Endothelial cell of umbilical vein (primary cell): ENCODE measurements at regions not wholly inside any gene's neighbourhood (a gene's known extent, or its start where the extent isn't known, plus 50 kb on each side); places are given as distances from the start of the nearest gene placed in this dataset.
A peak's percentile ranks its signal among the peaks of the same experiment; 100 is the strongest.
"Not testable (repeated sequence)": the region's sequence is repeated elsewhere in the genome, so short reads cannot be mapped to it uniquely, and the experiment has no call there.

ENCODE experiments used
- BruUV-seq: library from RNA; stranded (reverse); fragments of 400-500 nt; replicated peaks from 2 replicates; lab custom pipeline; 2021; lab: Mats Ljungman, UMichigan
- CTCF ChIA-PET: fragments of 300-600, 350-600 bp; sonication (Branson Sonifier 250); formaldehyde crosslinking; loops from one replicate; lab custom pipeline; 2021; ENCODE audit warnings: antibody characterized with exemption, inconsistent platforms; lab: Charles Lee
- POLR2A ChIA-PET: fragments of 300-600, 350-600 bp; sonication (Branson Sonifier 250); formaldehyde crosslinking; loops from one replicate; lab custom pipeline; 2021; ENCODE audit warnings: antibody characterized with exemption, inconsistent platforms; lab: Charles Lee
- DNase-seq: peaks from one replicate; pipeline ENCODE4 v3.0.0-alpha.2; 2011; ENCODE audit warnings: low read depth, low spot score
- FAIRE-seq: peaks from 2 replicates; lab custom pipeline; 2011; peaks lifted over from hg19 to GRCh38; lab: Jason Lieb, UNC
- H2AFZ ChIP-seq: 2 replicates; pipeline ENCODE4 v1.6.0; 2012; ENCODE audit warnings: low read depth, low read length, control low read depth, inconsistent platforms
- H3K27ac ChIP-seq: 2 replicates; pipeline ENCODE4 v1.5.1; 2011; ENCODE audit warnings: low read depth, mild to moderate bottlenecking, control low read depth, low read length, moderate library complexity; ENCODE audit not compliant: insufficient read depth
- H3K27me3 ChIP-seq, 2 experiments: 2 replicates each; pipeline versions ENCODE4 v1.6.0 to v1.6.1; 2011; ENCODE audit warnings: low read length in 2 of 2, mixed read lengths in 1 of 2; ENCODE audit not compliant: control insufficient read depth in 2 of 2, insufficient read depth in 2 of 2
- H3K36me3 ChIP-seq, 2 experiments: 2 replicates in 1 of 2; 3 replicates in 1 of 2; pipeline ENCODE4 v1.5.1; 2011; ENCODE audit warnings: low read length in 2 of 2, mild to moderate bottlenecking in 1 of 2, moderate library complexity in 1 of 2; ENCODE audit not compliant: control insufficient read depth in 2 of 2, insufficient read depth in 2 of 2; ENCODE audit errors: extremely low read depth in 1 of 2
- H3K4me1 ChIP-seq: 3 replicates; pipeline ENCODE4 v1.5.1; 2011; ENCODE audit warnings: mild to moderate bottlenecking, low read length; ENCODE audit not compliant: control insufficient read depth, insufficient read depth; ENCODE audit errors: extremely low read depth
- H3K4me2 ChIP-seq: 2 replicates; pipeline ENCODE4 v1.6.1; 2011; ENCODE audit warnings: low read length, control low read depth, mixed read lengths; ENCODE audit not compliant: insufficient read depth
- H3K4me3 ChIP-seq, 3 experiments: fragments of 200-600 bp in 1 of 3; sonication (generic), shearing (Covaris generic) in 1 of 3; replicated peaks in 1 of 3; 2 replicates each; pipeline ENCODE4 v1.5.1; 2011 to 2016; ENCODE audit warnings: control low read depth in 3 of 3, low read length in 3 of 3, mild to moderate bottlenecking in 2 of 3, inconsistent platforms in 1 of 3, low read depth in 1 of 3, moderate library complexity in 1 of 3; ENCODE audit not compliant: insufficient read depth in 1 of 3
- H3K79me2 ChIP-seq: 2 replicates; pipeline ENCODE4 v1.6.0; 2012; ENCODE audit warnings: low read length, inconsistent platforms; ENCODE audit not compliant: control insufficient read depth, insufficient read depth
- H3K9ac ChIP-seq: replicated peaks from 2 replicates; pipeline ENCODE3; 2011; ENCODE audit warnings: low read length, control low read depth; ENCODE audit not compliant: insufficient read depth; ENCODE audit errors: extremely low read depth
- H3K9me1 ChIP-seq: replicated peaks from 3 replicates; pipeline ENCODE4 v1.6.0; 2011; ENCODE audit warnings: mild to moderate bottlenecking, low read length; ENCODE audit not compliant: control insufficient read depth, insufficient read depth; ENCODE audit errors: extremely low read depth
- H3K9me3 ChIP-seq: replicated peaks from 2 replicates; pipeline ENCODE4 v1.5.1; 2012; ENCODE audit warnings: low read length, inconsistent platforms; ENCODE audit not compliant: control insufficient read depth, insufficient read depth
- H4K20me1 ChIP-seq: replicated peaks from 2 replicates; pipeline ENCODE3; 2011; ENCODE audit warnings: mild to moderate bottlenecking, low read length; ENCODE audit not compliant: control insufficient read depth, insufficient read depth; ENCODE audit errors: extremely low read depth
- dilution Hi-C: fragments of 300-500 bp; cut with MboI; formaldehyde crosslinking; loops from one replicate; pipeline ENCODE4 v1.15.0; 2019; ENCODE audit warnings: low sequenced_read_pairs; ENCODE audit not compliant: extremely low pct_ligation_motif_present
- intact Hi-C: fragments of 100-400 bp; cut with micrococcal nuclease; formaldehyde crosslinking; loops from one replicate; pipeline ENCODE4 v1.10.0; 2022
- TF ChIP-seq, protein P1 (sequence below), 2 donors: IDR thresholded peaks; 1 replicate in 1 of 2; 2 replicates in 1 of 2; pipeline ENCODE4 v1.5.1; 2011; ENCODE audit warnings: low read length in 2 of 2, mild to moderate bottlenecking in 2 of 2, moderate library complexity in 2 of 2, control low read depth in 1 of 2, inconsistent platforms in 1 of 2, low read depth in 1 of 2; ENCODE audit not compliant: insufficient read depth in 1 of 2; ENCODE audit errors: extremely low read depth in 1 of 2

DNA sequence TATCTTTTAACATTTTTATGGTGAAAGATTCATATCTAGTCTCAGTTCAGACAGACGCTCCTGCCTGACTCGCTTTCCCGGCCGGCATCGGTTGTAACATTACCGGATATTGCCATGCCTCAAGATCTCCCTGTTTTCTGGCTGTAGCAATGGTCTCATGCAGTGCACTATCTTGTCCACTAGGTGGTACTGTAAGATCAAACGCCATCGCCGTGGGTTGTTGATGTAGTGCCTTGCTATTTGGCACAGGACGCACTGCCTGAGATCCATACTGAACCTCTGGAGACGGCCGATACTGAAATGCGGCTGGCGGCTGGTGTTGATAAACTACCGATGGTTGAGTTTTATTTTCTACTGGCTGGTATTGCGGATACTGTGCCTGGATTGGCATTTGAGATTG lies 75.9 kb upstream of the ZNF195 start:
- H3K9me3 ChIP-seq, H4K20me1 ChIP-seq, BruUV-seq, H3K9me1 ChIP-seq, H3K9ac ChIP-seq, POLR2A ChIA-PET, H2AFZ ChIP-seq, H3K79me2 ChIP-seq, H3K4me3 ChIP-seq, H3K4me2 ChIP-seq, FAIRE-seq, H3K4me1 ChIP-seq, H3K27ac ChIP-seq, H3K36me3 ChIP-seq, dilution Hi-C loops, CTCF ChIA-PET: not testable (repeated sequence)
- DNase-seq: peak; percentile 70
- intact Hi-C loops: loop anchor here (1.0 to 2.0 kb wide), 2 partner anchors 126 to 154 kb away; no protein-coding TSS in a partner anchor
- TF ChIP-seq, protein P1, sequence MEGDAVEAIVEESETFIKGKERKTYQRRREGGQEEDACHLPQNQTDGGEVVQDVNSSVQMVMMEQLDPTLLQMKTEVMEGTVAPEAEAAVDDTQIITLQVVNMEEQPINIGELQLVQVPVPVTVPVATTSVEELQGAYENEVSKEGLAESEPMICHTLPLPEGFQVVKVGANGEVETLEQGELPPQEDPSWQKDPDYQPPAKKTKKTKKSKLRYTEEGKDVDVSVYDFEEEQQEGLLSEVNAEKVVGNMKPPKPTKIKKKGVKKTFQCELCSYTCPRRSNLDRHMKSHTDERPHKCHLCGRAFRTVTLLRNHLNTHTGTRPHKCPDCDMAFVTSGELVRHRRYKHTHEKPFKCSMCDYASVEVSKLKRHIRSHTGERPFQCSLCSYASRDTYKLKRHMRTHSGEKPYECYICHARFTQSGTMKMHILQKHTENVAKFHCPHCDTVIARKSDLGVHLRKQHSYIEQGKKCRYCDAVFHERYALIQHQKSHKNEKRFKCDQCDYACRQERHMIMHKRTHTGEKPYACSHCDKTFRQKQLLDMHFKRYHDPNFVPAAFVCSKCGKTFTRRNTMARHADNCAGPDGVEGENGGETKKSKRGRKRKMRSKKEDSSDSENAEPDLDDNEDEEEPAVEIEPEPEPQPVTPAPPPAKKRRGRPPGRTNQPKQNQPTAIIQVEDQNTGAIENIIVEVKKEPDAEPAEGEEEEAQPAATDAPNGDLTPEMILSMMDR (IDR thresholded peaks at IDR 0.05; ENCODE audit: extremely low read depth in 1 of 2, insufficient read depth in 1 of 2, low read depth in 1 of 2, low read length in 2 of 2): peak; percentile 47 to 49
- peaks cover 4 to 16% of the 10 kb centered on the region in 2 experiments for H3K27me3 ChIP-seq

GRCh38 chr11:3453596-3454256 lies 74.8 kb upstream of the ZNF195 start:
- intact Hi-C loops: loop anchor here (1.0 to 2.0 kb wide), 2 partner anchors 127 to 156 kb away; no protein-coding TSS in a partner anchor
- H3K79me2 ChIP-seq, H3K4me1 ChIP-seq, H2AFZ ChIP-seq, FAIRE-seq, BruUV-seq, H3K4me2 ChIP-seq, POLR2A ChIA-PET, H3K4me3 ChIP-seq, H3K9me3 ChIP-seq, H3K27ac ChIP-seq, H3K9ac ChIP-seq, dilution Hi-C loops, H4K20me1 ChIP-seq, H3K9me1 ChIP-seq, H3K36me3 ChIP-seq: not testable (repeated sequence)
- CTCF ChIA-PET: interaction anchor here (0.5 to 1.0 kb wide), 4 partner anchors 127 to 1689 kb away, joined by 3 to 5 read pairs (median 4); partner anchors contain the start of gene RHOG
- DNase-seq: peak; percentile 20
- peaks cover 4 to 16% of the 10 kb centered on the region in 2 experiments for H3K27me3 ChIP-seq

GRCh38 chr11:3450822-3451221 lies 71.9 kb upstream of the ZNF195 start:
- intact Hi-C loops, H3K36me3 ChIP-seq, H3K27ac ChIP-seq, BruUV-seq, FAIRE-seq, DNase-seq, H3K79me2 ChIP-seq, H2AFZ ChIP-seq, H3K9me3 ChIP-seq, H4K20me1 ChIP-seq, H3K9me1 ChIP-seq, CTCF ChIA-PET, POLR2A ChIA-PET, dilution Hi-C loops, H3K9ac ChIP-seq, H3K4me2 ChIP-seq, H3K4me3 ChIP-seq, H3K4me1 ChIP-seq: not testable (repeated sequence)
- peaks cover 0 to 13% of the 10 kb centered on the region in 2 experiments for H3K27me3 ChIP-seq
